GM12878 (cell line): ENCODE measurements at regions not wholly inside any gene's neighbourhood (a gene's known extent, or its start where the extent isn't known, plus 50 kb on each side); places are given as distances from the start of the nearest gene placed in this dataset.

Source experiments
- ATAC-seq: fragments of 200-7000 bp; cut with Tn5 transposase; 3 replicates; pipeline ENCODE4 v1.9.1; 2020; ENCODE audit warnings: mild to moderate bottlenecking, moderate library complexity
- BruUV-seq: library from RNA; stranded (reverse); fragments of 400-500 nt; replicated peaks from 2 replicates; lab custom pipeline; 2021; lab: Mats Ljungman, UMichigan
- CTCF ChIA-PET: fragments of 300-600 bp; sonication (Branson Sonifier 250); formaldehyde crosslinking; extraction: SDS; loops from one replicate; lab custom pipeline; 2021; ENCODE audit warnings: inconsistent platforms; lab: Yijun Ruan, JAX
- POLR2A ChIA-PET: fragments of 350-600 bp; formaldehyde crosslinking; extraction: SDS; loops from one replicate; lab custom pipeline; 2021; ENCODE audit warnings: inconsistent platforms; lab: Charles Lee
- RAD21 ChIA-PET: fragments of 300-600 bp; sonication (Branson Sonifier 250); formaldehyde crosslinking; loops from one replicate; lab custom pipeline; 2023; ENCODE audit warnings: antibody characterized with exemption; ENCODE audit not compliant: unreplicated experiment; lab: Charles Lee
- SMC1A ChIA-PET: fragments of 300-600 bp; sonication (Branson Sonifier 250); formaldehyde crosslinking; loops from one replicate; lab custom pipeline; 2023; ENCODE audit not compliant: unreplicated experiment, uncharacterized antibody; lab: Charles Lee
- DNase-seq: peaks from one replicate; pipeline ENCODE4 v3.0.0-alpha.2; 2011; ENCODE audit warnings: low read depth, low spot score
- FAIRE-seq: peaks from 3 replicates; lab custom pipeline; 2011; peaks lifted over from hg19 to GRCh38; lab: Jason Lieb, UNC
- H2AFZ ChIP-seq: 2 replicates; pipeline ENCODE4 v1.6.0; 2011; ENCODE audit warnings: low read depth, low read length, control low read depth; ENCODE audit not compliant: control insufficient read depth
- H3K27ac ChIP-seq: 2 replicates; pipeline ENCODE4 v1.5.1; 2011; ENCODE audit warnings: control low read depth; ENCODE audit not compliant: control insufficient read depth, insufficient read depth
- H3K27me3 ChIP-seq, 2 experiments: replicated peaks in 1 of 2; 2 replicates each; pipeline versions ENCODE4 v1.6.0 to v1.6.1; 2011; ENCODE audit warnings: low read length in 1 of 2; ENCODE audit not compliant: control insufficient read depth in 2 of 2, insufficient read depth in 2 of 2
- H3K36me3 ChIP-seq, 2 experiments: 2 replicates each; pipeline ENCODE4 v1.5.1; 2011; ENCODE audit warnings: low read length in 1 of 2; ENCODE audit not compliant: control insufficient read depth in 2 of 2, insufficient read depth in 2 of 2
- H3K4me1 ChIP-seq: 2 replicates; pipeline ENCODE4 v1.6.1; 2011; ENCODE audit warnings: mild to moderate bottlenecking, low read length, moderate library complexity, mixed read lengths; ENCODE audit not compliant: control insufficient read depth, insufficient read depth
- H3K4me2 ChIP-seq: 2 replicates; pipeline ENCODE4 v1.6.0; 2011; ENCODE audit warnings: control low read depth; ENCODE audit not compliant: control insufficient read depth, insufficient read depth
- H3K4me3 ChIP-seq: fragments of 200-600 bp; sonication (generic); 2 replicates; pipeline ENCODE4 v1.5.1; 2016
- H3K79me2 ChIP-seq: 2 replicates; pipeline ENCODE4 v1.6.0; 2011; ENCODE audit warnings: low read length; ENCODE audit not compliant: control insufficient read depth, insufficient read depth
- H3K9ac ChIP-seq: 2 replicates; pipeline ENCODE4 v1.8.0; 2011; ENCODE audit warnings: low read length, control low read depth, mixed read lengths; ENCODE audit not compliant: control insufficient read depth, insufficient read depth
- H3K9me3 ChIP-seq: replicated peaks from 3 replicates; pipeline ENCODE4 v1.5.1; 2011; ENCODE audit warnings: mild to moderate bottlenecking, low read length; ENCODE audit not compliant: control insufficient read depth, insufficient read depth
- H4K20me1 ChIP-seq: 2 replicates; pipeline ENCODE4 v1.6.0; 2011; ENCODE audit not compliant: control insufficient read depth, insufficient read depth
- BMI1 ChIP-seq: fragments of 450-650 bp; IDR thresholded peaks from 2 replicates; pipeline ENCODE4 v1.6.1; 2016; ENCODE audit warnings: mild to moderate bottlenecking, moderate library complexity, borderline replicate concordance
- PAX8 ChIP-seq: fragments of 450-650 bp; IDR thresholded peaks from 2 replicates; pipeline ENCODE4 v1.6.1; 2017; ENCODE audit warnings: mild to moderate bottlenecking, moderate library complexity
- PML ChIP-seq: IDR thresholded peaks from 2 replicates; pipeline ENCODE4 v1.6.1; 2012; ENCODE audit warnings: low read length, inconsistent platforms
- RB1 ChIP-seq: fragments of 450-650 bp; formaldehyde crosslinking; IDR thresholded peaks from 2 replicates; pipeline ENCODE4 v1.6.1; 2017; ENCODE audit warnings: mild to moderate bottlenecking, borderline replicate concordance
- RFX5 ChIP-seq: IDR thresholded peaks from 2 replicates; pipeline ENCODE4 v1.6.1; 2011; ENCODE audit warnings: low read depth, low read length, improper control_type of control experiment
- ZBED1 ChIP-seq: IDR thresholded peaks from 2 replicates; pipeline ENCODE4 v1.6.1; 2016; ENCODE audit warnings: borderline replicate concordance
- WGBS: methylation state at CpG from one replicate; pipeline ENCODE4 v1.1.6; 2016; ENCODE audit warnings: low lambda C conversion rate; ENCODE audit not compliant: insufficient replicate concordance, insufficient coverage; ENCODE audit errors: missing lambda C conversion rate; 5-methylcytosine and 5-hydroxymethylcytosine counted together
- in situ Hi-C: fragments of 300-500 bp; cut with MboI; formaldehyde crosslinking; loops from 9 replicates; pipeline ENCODE4 v1.14.3; 2018; ENCODE audit warnings: mixed read lengths
- intact Hi-C: fragments of 100-400 bp; cut with micrococcal nuclease; formaldehyde crosslinking; loops from one replicate; pipeline ENCODE4 v1.14.2; 2022; ENCODE audit not compliant: unreplicated experiment
- TF ChIP-seq, protein P1 (sequence below): fragments of 450-650 bp; IDR thresholded peaks from 2 replicates; pipeline ENCODE4 v1.6.1; 2017; ENCODE audit warnings: borderline replicate concordance
- TF ChIP-seq, protein P2 (sequence below): fragments of 450-650 bp; IDR thresholded peaks from 2 replicates; pipeline ENCODE4 v1.6.1; 2017; ENCODE audit warnings: mild to moderate bottlenecking
- TF ChIP-seq, protein P3 (sequence below): fragments of 450-650 bp; IDR thresholded peaks from 2 replicates; pipeline ENCODE4 v1.6.1; 2014; ENCODE audit warnings: mild to moderate bottlenecking

DNA sequence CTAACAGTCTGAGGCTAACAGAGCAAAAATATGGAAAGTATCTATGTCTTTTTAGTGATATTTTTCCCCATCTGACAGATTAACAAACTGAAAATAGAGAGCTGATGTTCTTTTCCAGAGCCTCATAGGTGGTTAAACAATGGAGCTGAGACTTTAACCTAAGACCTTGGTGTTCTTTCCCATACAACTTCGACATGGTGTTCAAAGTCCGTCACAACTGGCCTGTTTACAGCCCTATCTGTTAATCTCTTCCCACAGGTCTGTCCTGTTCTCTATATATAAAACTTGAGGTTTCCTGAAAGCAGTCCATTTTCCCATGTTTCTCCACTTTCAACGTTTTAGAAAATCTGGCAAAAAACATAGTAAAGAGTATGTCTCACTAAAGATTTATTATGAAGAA is 395.7 kb downstream of the BRINP2 start:
- no peak overlapping the region for H3K4me3 ChIP-seq
- H3K4me2 ChIP-seq: no peak overlapping the region
- no TSS peak for BruUV-seq
- no peaks in the 10 kb centered on the region for H3K27me3 ChIP-seq
- FAIRE-seq: no peak
- H3K9me3 ChIP-seq: no peaks in the 10 kb centered on the region
- intact Hi-C loops (no loop called here), in situ Hi-C loops (no loop called here)
- RAD21 ChIA-PET: interaction anchor here (1.4 to 1.5 kb wide), 2 partner anchors 58 to 76 kb away, joined by 3 read pairs; no protein-coding TSS in a partner anchor
- no peak for ATAC-seq
- POLR2A ChIA-PET: interaction anchor here (0.6 kb wide), 1 partner anchor 501 kb away, joined by 3 read pairs; no protein-coding TSS in a partner anchor
- no peaks in the 10 kb centered on the region for H3K36me3 ChIP-seq
- no peaks in the 10 kb centered on the region for H3K79me2 ChIP-seq
- H3K27ac ChIP-seq: no peak overlapping the region
- no peak overlapping the region for H2AFZ ChIP-seq
- no peak for TF ChIP-seq PAX8
- no peak for TF ChIP-seq PML
- TF ChIP-seq ZBED1: no peak
- no peak for TF ChIP-seq RFX5
- H3K9ac ChIP-seq: no peak overlapping the region
- 0% methylated on average over 3 of the region's 3 CpGs for WGBS
- no peak for DNase-seq
- no peaks in the 10 kb centered on the region for H3K4me1 ChIP-seq
- CTCF ChIA-PET: interaction anchor here (1.0 to 2.2 kb wide), 3 partner anchors 11 to 14 kb away, joined by 3 to 8 read pairs (median 4); no protein-coding TSS in a partner anchor
- no peaks in the 10 kb centered on the region for H4K20me1 ChIP-seq
- SMC1A ChIA-PET: interaction anchor here (0.6 to 4.1 kb wide), 4 partner anchors 12 to 215 kb away, joined by 3 to 27 read pairs (median 15); no protein-coding TSS in a partner anchor

DNA sequence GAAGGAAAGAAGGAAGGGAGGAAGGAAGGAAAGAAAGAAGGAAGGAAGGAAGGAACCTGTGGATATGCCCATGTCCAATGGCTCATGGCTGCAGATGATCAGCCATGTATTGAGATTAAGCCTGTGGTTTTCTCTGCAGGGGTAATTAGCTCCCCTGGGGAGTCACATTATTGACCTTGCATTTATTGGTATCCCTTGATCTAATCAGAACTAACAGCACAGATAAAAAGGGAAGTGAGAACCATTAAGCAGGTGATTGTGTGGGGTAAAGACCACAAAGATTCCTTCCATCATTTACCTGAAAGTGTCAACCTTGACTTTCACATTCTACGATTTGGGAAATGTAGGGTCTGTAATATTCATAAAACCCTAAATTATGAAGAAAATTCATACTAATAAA is 390.7 kb downstream of the BRINP2 start:
- intact Hi-C loops (no loop called here), in situ Hi-C loops (no loop called here)
- Histone ChIP-seq H2AFZ (no peak overlapping the region), H3K4me3 (no peak overlapping the region), H3K27ac (no peak overlapping the region), H4K20me1 (no peaks in the 10 kb centered on the region), H3K36me3 (no peaks in the 10 kb centered on the region), H3K27me3 (no peaks in the 10 kb centered on the region), H3K9ac (no peak overlapping the region), H3K79me2 (no peaks in the 10 kb centered on the region), H3K4me2 (no peak overlapping the region), H3K9me3 (no peaks in the 10 kb centered on the region; the same call in 2 of the 3 replicates), H3K4me1 (no peaks in the 10 kb centered on the region)
- CTCF ChIA-PET: interaction anchor here (0.6 to 1.2 kb wide), 2 partner anchors 31 to 326 kb away, joined by 3 read pairs; no protein-coding TSS in a partner anchor
- 0% methylated on average over 1 of the region's 1 CpG for WGBS
- RAD21 ChIA-PET: interaction anchor here (1.1 to 1.9 kb wide), 4 partner anchors 24 to 218 kb away, joined by 3 to 7 read pairs (median 4); no protein-coding TSS in a partner anchor
- no peak for FAIRE-seq
- SMC1A ChIA-PET: interaction anchor here (0.7 to 2.0 kb wide), 5 partner anchors 16 to 526 kb away, joined by 3 to 5 read pairs (median 5); no protein-coding TSS in a partner anchor
- no TSS peak for BruUV-seq
- peak; percentile 94 for ATAC-seq
- DNase-seq: peak; percentile 24
- POLR2A ChIA-PET: interaction anchor here (0.7 kb wide), 1 partner anchor 24 kb away, joined by 3 read pairs; no protein-coding TSS in a partner anchor
- TF ChIP-seq RB1 (peak; percentile 44; the same call in 1 of the 2 replicates), BMI1 (peak; percentile 92)
- TF ChIP-seq, protein P1, sequence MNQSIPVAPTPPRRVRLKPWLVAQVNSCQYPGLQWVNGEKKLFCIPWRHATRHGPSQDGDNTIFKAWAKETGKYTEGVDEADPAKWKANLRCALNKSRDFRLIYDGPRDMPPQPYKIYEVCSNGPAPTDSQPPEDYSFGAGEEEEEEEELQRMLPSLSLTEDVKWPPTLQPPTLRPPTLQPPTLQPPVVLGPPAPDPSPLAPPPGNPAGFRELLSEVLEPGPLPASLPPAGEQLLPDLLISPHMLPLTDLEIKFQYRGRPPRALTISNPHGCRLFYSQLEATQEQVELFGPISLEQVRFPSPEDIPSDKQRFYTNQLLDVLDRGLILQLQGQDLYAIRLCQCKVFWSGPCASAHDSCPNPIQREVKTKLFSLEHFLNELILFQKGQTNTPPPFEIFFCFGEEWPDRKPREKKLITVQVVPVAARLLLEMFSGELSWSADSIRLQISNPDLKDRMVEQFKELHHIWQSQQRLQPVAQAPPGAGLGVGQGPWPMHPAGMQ: no peak
- TF ChIP-seq, protein P2, sequence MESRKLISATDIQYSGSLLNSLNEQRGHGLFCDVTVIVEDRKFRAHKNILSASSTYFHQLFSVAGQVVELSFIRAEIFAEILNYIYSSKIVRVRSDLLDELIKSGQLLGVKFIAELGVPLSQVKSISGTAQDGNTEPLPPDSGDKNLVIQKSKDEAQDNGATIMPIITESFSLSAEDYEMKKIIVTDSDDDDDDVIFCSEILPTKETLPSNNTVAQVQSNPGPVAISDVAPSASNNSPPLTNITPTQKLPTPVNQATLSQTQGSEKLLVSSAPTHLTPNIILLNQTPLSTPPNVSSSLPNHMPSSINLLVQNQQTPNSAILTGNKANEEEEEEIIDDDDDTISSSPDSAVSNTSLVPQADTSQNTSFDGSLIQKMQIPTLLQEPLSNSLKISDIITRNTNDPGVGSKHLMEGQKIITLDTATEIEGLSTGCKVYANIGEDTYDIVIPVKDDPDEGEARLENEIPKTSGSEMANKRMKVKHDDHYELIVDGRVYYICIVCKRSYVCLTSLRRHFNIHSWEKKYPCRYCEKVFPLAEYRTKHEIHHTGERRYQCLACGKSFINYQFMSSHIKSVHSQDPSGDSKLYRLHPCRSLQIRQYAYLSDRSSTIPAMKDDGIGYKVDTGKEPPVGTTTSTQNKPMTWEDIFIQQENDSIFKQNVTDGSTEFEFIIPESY: no peak
- TF ChIP-seq, protein P3, sequence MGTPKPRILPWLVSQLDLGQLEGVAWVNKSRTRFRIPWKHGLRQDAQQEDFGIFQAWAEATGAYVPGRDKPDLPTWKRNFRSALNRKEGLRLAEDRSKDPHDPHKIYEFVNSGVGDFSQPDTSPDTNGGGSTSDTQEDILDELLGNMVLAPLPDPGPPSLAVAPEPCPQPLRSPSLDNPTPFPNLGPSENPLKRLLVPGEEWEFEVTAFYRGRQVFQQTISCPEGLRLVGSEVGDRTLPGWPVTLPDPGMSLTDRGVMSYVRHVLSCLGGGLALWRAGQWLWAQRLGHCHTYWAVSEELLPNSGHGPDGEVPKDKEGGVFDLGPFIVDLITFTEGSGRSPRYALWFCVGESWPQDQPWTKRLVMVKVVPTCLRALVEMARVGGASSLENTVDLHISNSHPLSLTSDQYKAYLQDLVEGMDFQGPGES: no peak
